A172 (cell line): ENCODE measurements at regions not wholly inside any gene's neighbourhood (a gene's known extent, or its start where the extent isn't known, plus 50 kb on each side); places are given as distances from the start of the nearest gene placed in this dataset.
A peak's percentile ranks its signal among the peaks of the same experiment; 100 is the strongest.

ENCODE experiments used
- DNase-seq: peaks from one replicate; pipeline ENCODE4 v3.0.0-alpha.2; 2015; ENCODE audit warnings: low spot score

DNA sequence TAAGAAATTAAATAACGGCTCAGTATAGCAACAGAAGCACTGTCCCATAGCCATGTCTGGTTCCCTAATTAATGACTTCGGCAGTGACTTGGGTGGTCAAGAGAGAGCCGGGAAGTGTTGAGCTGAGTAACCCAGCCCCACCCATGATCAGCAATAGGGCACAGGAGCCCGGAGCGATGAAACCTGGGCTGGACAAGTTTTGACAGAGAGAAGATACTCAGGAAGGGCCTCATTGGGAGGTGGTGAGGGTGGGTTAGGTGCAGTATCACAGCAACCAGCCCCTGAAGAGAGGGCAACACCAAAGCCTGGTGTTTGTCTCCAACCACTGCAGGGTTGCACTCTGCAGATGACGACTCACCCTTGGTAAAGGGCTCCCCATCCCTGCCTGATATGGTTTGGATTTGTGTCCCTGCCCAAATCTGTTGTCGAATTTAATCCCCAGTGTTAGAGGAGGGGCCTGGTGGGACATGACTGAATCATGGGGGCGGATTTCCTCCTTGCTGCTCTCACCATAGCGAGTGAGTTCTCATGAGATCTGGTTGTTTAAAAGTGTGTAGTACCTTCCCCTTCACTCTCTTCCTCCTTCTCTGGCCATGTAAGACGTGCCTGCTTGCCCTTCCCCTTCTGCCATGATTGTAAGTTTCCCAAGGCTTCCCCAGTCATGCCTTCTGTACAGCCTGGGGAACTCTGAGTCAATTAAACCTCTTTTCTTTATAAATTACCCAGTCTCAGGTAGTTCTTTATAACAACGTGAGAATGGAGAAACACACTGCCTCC lies 124.9 kb upstream of the MED13L start:
- DNase-seq: no peak

DNA sequence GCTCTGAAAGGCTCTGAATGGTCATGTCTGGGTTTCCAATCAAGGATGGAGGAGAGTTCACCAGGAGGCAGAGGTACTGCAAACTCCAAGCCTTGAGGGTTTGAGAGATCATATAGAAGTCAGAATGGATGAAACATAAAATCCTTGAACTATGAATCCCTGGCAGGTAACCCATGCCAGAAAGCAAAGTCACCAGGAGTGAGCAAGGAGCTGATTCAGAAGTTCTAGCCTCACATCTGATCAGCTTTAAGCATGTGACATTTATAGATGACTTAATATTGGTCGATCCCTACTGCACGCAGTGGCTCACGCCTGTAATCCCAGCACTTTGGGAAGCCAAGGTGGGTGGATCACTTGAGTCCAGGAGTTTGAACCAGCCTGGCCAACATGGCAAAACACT lies 126.1 kb upstream of the MED13L start:
- no peak for DNase-seq

- no peak for DNase-seq
These were observed 126.8 kb upstream of the MED13L start for GRCh38 chr12:116404247-116404646.

- DNase-seq: no peak
These were observed 127.6 kb upstream of the MED13L start for GRCh38 chr12:116404913-116405611.

- peak; percentile 67 for DNase-seq
These were observed 129.0 kb upstream of the MED13L start for GRCh38 chr12:116406529-116406928.

GRCh38 chr12:116408489-116409250 lies 131.2 kb upstream of the MED13L start:
- no peak for DNase-seq

GRCh38 chr12:116411977-116412376 lies 134.5 kb upstream of the MED13L start:
- no peak for DNase-seq

DNA sequence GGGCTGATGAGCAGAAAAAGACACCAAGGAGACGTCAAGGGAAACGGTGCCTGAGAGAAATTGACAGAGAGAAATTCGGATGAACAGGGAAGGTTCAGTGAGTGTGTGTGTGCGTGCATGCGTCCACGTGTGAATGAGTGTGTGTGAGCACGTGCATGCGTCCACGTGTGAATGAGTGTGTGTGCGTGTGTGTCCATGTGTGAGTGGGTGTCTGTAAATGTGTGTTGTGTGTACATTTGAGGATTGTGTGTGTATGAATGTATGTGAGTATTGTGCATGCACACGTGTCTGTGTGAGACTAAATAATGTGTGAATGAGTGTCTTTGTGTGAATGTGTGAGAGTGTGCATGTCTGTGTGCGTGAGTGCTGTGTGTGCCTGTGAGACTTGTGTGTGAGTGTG lies 137.4 kb upstream of the MED13L start:
- DNase-seq: no peak

- no peak for DNase-seq
These were observed 138.1 kb upstream of the MED13L start for GRCh38 chr12:116415408-116416108.

GRCh38 chr12:116416166-116416565 lies 138.7 kb upstream of the MED13L start:
- DNase-seq: no peak

DNA sequence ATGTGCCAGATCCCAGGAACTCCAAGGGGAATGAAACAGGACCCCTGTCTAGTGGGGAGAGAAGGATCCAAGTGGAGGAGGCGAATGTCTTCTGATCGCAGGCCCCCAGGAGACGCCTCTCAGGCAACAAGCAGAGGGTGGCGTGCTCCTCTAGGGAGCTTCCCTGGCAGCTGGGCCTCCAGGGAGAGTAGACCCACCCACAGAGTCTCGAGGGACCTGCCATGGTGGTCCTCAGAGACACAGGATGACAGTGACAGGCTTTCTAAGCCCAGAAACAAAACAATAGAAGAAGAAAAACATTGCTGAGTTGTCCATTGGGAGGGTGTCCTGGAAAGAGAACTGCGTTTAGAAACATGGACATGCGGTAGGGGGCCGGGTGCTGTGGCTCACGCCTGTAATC lies 140.6 kb upstream of the MAP1LC3B2 start:
- no peak for DNase-seq

GRCh38 chr12:116420227-116420880 lies 138.8 kb upstream of the MAP1LC3B2 start:
- no peak for DNase-seq

DNA sequence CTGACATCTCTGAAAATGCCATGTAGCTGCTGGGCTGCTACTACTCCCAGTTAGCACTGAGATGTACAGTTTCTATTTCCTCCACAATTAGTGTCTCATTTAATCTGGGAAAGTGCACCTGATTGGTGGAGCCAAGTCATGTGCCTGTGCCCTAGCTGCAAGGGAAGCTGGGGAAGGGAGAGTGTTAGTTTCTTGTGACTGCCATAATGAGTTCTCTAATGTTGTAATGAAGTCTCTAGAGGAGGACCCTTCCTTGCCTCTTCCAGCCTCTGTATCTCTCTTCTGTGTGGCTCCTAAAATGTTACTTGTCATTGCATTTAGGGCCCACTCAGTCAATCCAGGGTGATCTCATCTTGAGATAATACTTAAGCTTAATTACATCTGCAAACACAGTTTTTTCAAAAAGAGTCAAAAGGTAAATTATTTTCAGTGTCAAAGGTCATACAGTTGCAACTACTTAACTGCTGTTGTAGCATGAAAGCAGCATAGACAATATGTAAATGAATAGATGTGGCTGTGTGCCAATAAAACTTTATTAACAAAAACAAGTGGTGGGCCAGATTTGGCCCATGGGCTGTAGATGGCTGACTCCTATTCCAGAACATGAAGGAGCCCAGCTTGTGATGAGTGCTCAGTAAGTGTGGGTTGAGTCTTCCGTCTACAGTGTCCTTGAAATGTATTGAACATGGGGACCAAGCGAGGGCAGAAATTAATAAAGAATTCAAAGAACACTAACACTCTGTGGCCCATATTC lies 137.2 kb upstream of the MAP1LC3B2 start:
- DNase-seq: no peak

- DNase-seq: no peak
These were observed 136.1 kb upstream of the MAP1LC3B2 start for GRCh38 chr12:116423094-116423493.

DNA sequence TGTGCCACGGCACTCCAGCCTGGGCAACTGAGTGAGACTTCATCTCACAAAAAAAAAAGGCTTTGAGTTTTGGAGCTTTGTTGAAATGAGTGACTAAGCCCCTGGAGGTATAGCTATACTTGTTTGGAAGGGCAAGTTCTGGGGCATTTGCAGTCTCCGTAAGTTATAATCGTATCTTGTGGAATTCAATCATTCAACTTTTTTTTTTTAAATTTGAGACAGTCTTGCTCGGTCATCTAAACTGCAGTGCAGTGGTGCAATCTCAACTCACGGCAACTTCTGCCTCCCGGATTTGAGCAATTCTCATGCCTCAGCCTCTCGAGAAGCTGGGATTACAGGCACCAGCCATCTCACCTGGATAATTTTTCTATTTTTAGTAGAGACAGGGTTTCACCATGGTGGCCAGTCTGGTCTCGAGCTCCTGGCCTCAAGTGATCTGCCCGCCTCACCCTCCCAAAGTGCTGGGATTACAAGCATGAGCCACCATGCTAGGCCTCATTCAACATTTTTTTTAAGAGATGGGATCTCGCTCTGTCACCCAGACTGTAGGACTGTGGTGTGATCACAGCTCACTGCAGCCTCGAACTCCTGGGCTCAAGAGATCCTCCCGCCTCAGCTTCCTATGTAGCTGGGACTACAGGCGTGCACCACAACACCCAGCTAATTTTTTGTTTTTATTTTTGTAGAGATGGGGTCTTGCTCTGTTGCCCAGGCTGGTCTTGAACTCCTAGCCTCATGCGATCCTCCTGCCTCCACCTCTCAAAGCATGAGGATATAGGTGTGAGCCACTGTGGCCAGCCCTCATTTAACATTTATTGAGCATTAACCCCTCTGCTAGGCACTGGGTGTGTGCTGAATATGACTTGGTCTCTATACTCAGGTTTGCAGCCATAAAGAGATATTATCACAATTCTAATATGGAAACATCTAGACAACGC lies 133.7 kb upstream of the MAP1LC3B2 start:
- DNase-seq: no peak

- DNase-seq: peak; percentile 98
These were observed 132.6 kb upstream of the MAP1LC3B2 start for GRCh38 chr12:116426391-116427136.

- DNase-seq: peak; percentile 57
These were observed 131.8 kb upstream of the MAP1LC3B2 start for GRCh38 chr12:116427200-116427930.

DNA sequence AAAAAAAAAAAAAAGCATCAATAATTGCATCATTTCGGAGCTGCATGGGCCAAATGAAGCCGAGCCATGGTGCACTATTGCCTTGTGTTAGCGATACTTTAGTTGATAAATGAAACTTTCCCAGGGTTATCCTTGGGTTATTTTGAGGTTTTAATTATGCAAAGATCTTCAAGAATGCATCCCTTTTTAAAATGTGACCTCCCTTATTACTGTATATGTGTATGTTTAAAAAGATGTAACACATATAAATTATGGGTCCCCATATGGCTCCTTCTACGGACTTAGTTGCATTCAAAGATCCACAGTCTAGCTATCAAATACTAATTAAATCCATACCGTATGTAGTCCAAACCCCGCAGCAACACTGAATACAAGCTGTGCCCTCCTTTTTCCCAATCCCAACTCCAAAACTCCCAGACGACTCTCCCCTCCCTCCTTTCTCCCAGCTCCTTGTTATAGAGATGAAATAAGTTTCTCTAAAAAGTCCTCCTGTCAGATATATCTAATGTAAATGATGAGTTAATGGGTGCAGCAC lies 129.3 kb upstream of the MAP1LC3B2 start:
- DNase-seq: no peak
